ENCODE measurements at regions not wholly inside any gene's neighbourhood (a gene's known extent, or its start where the extent isn't known, plus 50 kb on each side); places are given as distances from the start of the nearest gene placed in this dataset.

DNA sequence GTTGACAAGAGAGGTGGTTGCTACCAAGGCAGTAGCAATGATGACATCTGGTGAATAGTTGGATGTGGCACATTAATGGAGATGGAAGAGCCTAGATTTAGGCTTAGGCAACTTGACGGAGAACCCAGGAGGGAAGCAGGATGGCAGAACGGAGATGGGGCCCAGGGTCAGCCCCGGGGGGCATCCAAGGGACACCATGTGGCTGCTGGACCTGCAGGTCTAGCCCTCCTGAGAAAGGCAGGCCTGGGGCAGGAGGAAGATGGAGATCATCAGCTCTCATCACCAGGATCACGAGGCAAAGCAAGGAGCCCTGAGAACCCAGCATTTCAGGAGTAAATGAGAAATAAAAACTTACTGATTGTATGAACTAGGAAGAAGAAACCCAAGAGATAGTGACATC, 216.2 kb downstream of the AUH start:
- CTCF ChIA-PET: no interaction called here
- no peak for DNase-seq
- intact Hi-C loops (cut with micrococcal nuclease; ENCODE audit: unreplicated experiment): no loop called here
- no peak overlapping the region for H3K27ac Mint-ChIP-seq (ENCODE audit: unreplicated experiment)
- no TSS peak for BruUV-seq (replicated peaks)
- H3K9me3 Mint-ChIP-seq (ENCODE audit: low read depth, unreplicated experiment): peaks cover 7% of the 10 kb centered on the region
- H3K36me3 Mint-ChIP-seq (ENCODE audit: insufficient read depth, unreplicated experiment): no peaks in the 10 kb centered on the region
- TF ChIP-seq, protein P1, sequence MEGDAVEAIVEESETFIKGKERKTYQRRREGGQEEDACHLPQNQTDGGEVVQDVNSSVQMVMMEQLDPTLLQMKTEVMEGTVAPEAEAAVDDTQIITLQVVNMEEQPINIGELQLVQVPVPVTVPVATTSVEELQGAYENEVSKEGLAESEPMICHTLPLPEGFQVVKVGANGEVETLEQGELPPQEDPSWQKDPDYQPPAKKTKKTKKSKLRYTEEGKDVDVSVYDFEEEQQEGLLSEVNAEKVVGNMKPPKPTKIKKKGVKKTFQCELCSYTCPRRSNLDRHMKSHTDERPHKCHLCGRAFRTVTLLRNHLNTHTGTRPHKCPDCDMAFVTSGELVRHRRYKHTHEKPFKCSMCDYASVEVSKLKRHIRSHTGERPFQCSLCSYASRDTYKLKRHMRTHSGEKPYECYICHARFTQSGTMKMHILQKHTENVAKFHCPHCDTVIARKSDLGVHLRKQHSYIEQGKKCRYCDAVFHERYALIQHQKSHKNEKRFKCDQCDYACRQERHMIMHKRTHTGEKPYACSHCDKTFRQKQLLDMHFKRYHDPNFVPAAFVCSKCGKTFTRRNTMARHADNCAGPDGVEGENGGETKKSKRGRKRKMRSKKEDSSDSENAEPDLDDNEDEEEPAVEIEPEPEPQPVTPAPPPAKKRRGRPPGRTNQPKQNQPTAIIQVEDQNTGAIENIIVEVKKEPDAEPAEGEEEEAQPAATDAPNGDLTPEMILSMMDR (IDR thresholded peaks at IDR 0.05; ENCODE audit: unreplicated experiment): no peak
- H3K27me3 Mint-ChIP-seq (ENCODE audit: unreplicated experiment): no peaks in the 10 kb centered on the region
- H3K4me3 Mint-ChIP-seq (ENCODE audit: low read depth, unreplicated experiment): no peak overlapping the region
- H3K4me1 Mint-ChIP-seq (ENCODE audit: low read depth, unreplicated experiment): no peaks in the 10 kb centered on the region

DNA sequence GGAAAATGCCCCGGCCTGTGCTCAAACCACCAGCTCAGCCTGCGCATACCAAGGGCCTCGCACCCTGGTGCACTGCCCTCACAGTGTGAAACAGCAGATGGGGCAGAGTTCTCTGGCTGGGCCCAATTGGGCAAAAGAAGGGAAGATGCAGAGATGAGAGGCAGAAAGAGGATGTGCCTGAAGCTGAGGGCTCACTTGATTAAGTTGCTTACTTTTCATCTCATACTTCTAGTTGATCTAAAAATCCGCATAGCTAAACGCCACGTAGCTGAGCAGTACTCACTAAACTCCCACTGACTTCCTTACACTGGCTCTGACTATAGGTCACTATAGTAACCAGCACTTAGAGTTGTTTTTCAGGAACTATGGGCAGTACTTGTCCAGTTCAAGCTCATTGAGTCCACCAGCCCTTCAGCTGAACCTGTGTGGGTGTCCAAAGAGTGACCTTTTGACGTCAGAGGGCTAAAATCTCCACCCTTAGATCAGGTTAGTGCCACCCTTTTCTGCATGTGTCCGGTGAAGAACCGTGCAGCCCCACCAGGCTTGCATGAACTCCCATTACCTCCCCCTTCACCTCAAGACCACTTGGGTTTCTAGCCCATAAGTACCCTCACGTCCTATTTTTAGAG, 215.2 kb downstream of the AUH start:
- no peak for DNase-seq
- Mint-ChIP-seq H3K27ac (ENCODE audit: unreplicated experiment) (no peak overlapping the region), H3K27me3 (ENCODE audit: unreplicated experiment) (no peaks in the 10 kb centered on the region), H3K4me3 (ENCODE audit: low read depth, unreplicated experiment) (no peak overlapping the region), H3K36me3 (ENCODE audit: insufficient read depth, unreplicated experiment) (no peaks in the 10 kb centered on the region), H3K9me3 (ENCODE audit: low read depth, unreplicated experiment) (peaks cover 7% of the 10 kb centered on the region), H3K4me1 (ENCODE audit: low read depth, unreplicated experiment) (no peaks in the 10 kb centered on the region)
- intact Hi-C loops (cut with micrococcal nuclease; ENCODE audit: unreplicated experiment): no loop called here
- no TSS peak for BruUV-seq (replicated peaks)
- TF ChIP-seq, protein P1 (IDR thresholded peaks at IDR 0.05; ENCODE audit: unreplicated experiment): no peak
- CTCF ChIA-PET: no interaction called here

DNA sequence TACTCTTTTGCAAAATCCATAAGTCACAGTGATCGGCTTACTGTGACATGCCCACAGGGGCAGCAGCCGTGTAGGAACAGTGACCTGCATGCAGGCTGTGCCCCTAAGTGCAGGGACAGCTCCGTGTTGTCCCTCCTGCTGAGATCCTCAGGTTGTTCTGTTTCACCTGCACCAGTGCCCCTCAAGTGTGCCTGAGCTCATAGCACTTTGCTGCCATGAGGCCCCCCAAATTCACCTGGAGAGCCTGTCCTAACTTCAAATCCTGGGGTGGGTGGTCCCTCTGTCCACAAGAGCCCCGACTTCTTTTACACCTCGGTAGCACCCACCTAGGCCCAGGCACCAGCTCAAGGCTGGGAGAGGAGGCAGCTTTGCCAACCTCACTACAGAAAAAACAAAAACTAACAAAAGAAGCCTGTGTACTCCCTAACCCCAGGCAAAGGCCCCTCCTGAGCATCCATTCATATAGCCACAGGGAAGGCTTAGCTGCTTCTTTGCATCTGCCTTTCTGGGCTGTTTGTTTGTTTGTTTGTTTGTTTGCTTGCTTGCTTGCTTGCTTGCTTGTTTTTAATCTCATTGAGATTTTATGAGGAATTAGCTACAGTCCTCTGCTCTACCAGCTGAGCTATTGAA, 214.5 kb downstream of the AUH start:
- Mint-ChIP-seq H3K9me3 (ENCODE audit: low read depth, unreplicated experiment) (peaks cover 7% of the 10 kb centered on the region), H3K36me3 (ENCODE audit: insufficient read depth, unreplicated experiment) (no peaks in the 10 kb centered on the region), H3K27ac (ENCODE audit: unreplicated experiment) (no peak overlapping the region), H3K4me1 (ENCODE audit: low read depth, unreplicated experiment) (no peaks in the 10 kb centered on the region), H3K4me3 (ENCODE audit: low read depth, unreplicated experiment) (no peak overlapping the region), H3K27me3 (ENCODE audit: unreplicated experiment) (no peaks in the 10 kb centered on the region)
- BruUV-seq (replicated peaks): no TSS peak
- intact Hi-C loops (cut with micrococcal nuclease; ENCODE audit: unreplicated experiment): no loop called here
- TF ChIP-seq, protein P1 (IDR thresholded peaks at IDR 0.05; ENCODE audit: unreplicated experiment): no peak
- no peak for DNase-seq
- CTCF ChIA-PET: no interaction called here

DNA sequence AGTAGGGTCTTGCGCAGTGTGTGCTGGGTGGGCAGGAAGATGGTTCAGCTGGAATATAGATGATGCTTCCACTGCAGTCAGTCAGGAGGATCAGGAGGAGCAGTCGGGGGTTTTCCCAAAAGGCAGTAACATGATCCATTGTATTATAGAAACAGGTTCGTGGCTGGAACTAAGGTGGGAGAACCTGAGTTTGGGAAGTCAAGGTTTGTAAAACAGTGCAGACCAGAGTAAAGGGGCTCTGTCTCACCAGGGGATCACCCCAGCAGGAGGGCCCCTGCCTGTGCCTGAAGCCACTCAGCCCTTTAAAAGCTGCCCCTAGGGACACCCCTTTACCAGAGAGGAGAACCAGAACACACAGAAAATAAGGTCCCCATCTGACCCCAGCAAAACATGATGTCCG, 213.4 kb downstream of the AUH start:
- Mint-ChIP-seq H3K27ac (ENCODE audit: unreplicated experiment) (no peak overlapping the region), H3K4me1 (ENCODE audit: low read depth, unreplicated experiment) (no peaks in the 10 kb centered on the region), H3K27me3 (ENCODE audit: unreplicated experiment) (no peaks in the 10 kb centered on the region), H3K4me3 (ENCODE audit: low read depth, unreplicated experiment) (no peak overlapping the region), H3K9me3 (ENCODE audit: low read depth, unreplicated experiment) (peaks cover 7% of the 10 kb centered on the region), H3K36me3 (ENCODE audit: insufficient read depth, unreplicated experiment) (no peaks in the 10 kb centered on the region)
- no TSS peak for BruUV-seq (replicated peaks)
- TF ChIP-seq, protein P1 (IDR thresholded peaks at IDR 0.05; ENCODE audit: unreplicated experiment): no peak
- no peak for DNase-seq
- CTCF ChIA-PET: no interaction called here
- intact Hi-C loops (cut with micrococcal nuclease; ENCODE audit: unreplicated experiment): loop anchor here (1.0 kb wide), 1 partner anchor 16 kb away; no protein-coding TSS in a partner anchor

All from Calu3 (cell line).